Nephron (organoid): ENCODE measurements at regions not wholly inside any gene's neighbourhood (a gene's known extent, or its start where the extent isn't known, plus 50 kb on each side); places are given as distances from the start of the nearest gene placed in this dataset.
"Not testable (repeated sequence)": the region's sequence is repeated elsewhere in the genome, so short reads cannot be mapped to it uniquely, and the experiment has no call there.

Experiments
- H3K27ac Mint-ChIP-seq, 3 experiments: 2 replicates each; pipeline ENCODE4 v1.8.0; 2020; ENCODE audit warnings: mixed read lengths in 3 of 3, mild to moderate bottlenecking in 2 of 3, moderate library complexity in 1 of 3
- H3K27me3 Mint-ChIP-seq: 2 replicates; pipeline ENCODE4 v1.8.0; 2021; ENCODE audit warnings: low read depth, mild to moderate bottlenecking, moderate library complexity, mixed read lengths
- H3K36me3 Mint-ChIP-seq: 2 replicates; pipeline ENCODE4 v1.8.0; 2020; ENCODE audit warnings: low read depth, mixed read lengths
- H3K4me1 Mint-ChIP-seq: 2 replicates; pipeline ENCODE4 v1.8.0; 2020; ENCODE audit warnings: mixed read lengths
- H3K4me3 Mint-ChIP-seq, 3 experiments: 2 replicates each; pipeline ENCODE4 v1.8.0; 2020; ENCODE audit warnings: mild to moderate bottlenecking in 3 of 3, mixed read lengths in 3 of 3, moderate library complexity in 2 of 3
- H3K9me3 Mint-ChIP-seq: 2 replicates; pipeline ENCODE4 v1.8.0; 2020; ENCODE audit warnings: mixed read lengths
- CTCF ChIP-seq, 3 experiments: fragments of 200-600 bp; sonication (generic); IDR thresholded peaks; one replicate each; pipeline ENCODE4 v1.5.0; 2021; ENCODE audit warnings: antibody characterized with exemption in 3 of 3; ENCODE audit not compliant: unreplicated experiment in 3 of 3

GRCh38 chr7:109616551-109617069 lies 1046.9 kb downstream of the DNAJB9 start:
- H3K27me3 Mint-ChIP-seq = no peaks in the 10 kb centered on the region
- H3K9me3 Mint-ChIP-seq = peaks cover 3% of the 10 kb centered on the region
- no peaks in the 10 kb centered on the region for H3K4me1 Mint-ChIP-seq
- no peak for TF ChIP-seq CTCF (IDR thresholded peaks at IDR 0.05; ENCODE audit: unreplicated experiment in 3 of 3)
- H3K36me3 Mint-ChIP-seq = no peaks in the 10 kb centered on the region
- H3K27ac Mint-ChIP-seq = no peak overlapping the region
- no peak overlapping the region for H3K4me3 Mint-ChIP-seq

GRCh38 chr7:109622320-109622719 lies 1052.6 kb downstream of the DNAJB9 start:
- Mint-ChIP-seq H3K27ac (no peak overlapping the region), H3K9me3 (peaks cover 14% of the 10 kb centered on the region), H3K27me3 (no peaks in the 10 kb centered on the region), H3K36me3 (peaks cover 4% of the 10 kb centered on the region), H3K4me3 (no peak overlapping the region), H3K4me1 (peaks cover 3% of the 10 kb centered on the region)
- TF ChIP-seq CTCF (IDR thresholded peaks at IDR 0.05; ENCODE audit: unreplicated experiment in 3 of 3) = no peak

DNA sequence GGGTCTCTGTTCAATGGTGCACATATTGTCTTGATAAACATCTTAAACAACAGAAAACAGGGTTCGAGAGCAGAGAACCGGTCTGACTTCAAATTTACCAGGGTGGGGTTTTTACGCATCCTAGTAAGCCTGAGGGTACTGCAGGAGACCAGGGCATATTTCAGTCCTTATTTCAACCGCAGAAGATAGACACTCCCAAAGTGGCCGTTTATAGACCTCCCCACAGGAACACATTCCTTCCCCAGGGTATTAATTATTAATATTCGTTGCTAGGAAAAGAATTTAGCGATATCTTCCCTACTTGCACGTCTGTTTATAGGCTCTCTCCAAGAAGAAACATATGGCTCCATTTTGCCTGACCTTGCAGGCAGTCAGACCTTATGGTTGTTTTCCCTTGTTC lies 1063.2 kb downstream of the DNAJB9 start:
- H3K36me3 Mint-ChIP-seq, H3K27ac Mint-ChIP-seq, H3K9me3 Mint-ChIP-seq, H3K27me3 Mint-ChIP-seq, H3K4me3 Mint-ChIP-seq, H3K4me1 Mint-ChIP-seq: not testable (repeated sequence)

DNA sequence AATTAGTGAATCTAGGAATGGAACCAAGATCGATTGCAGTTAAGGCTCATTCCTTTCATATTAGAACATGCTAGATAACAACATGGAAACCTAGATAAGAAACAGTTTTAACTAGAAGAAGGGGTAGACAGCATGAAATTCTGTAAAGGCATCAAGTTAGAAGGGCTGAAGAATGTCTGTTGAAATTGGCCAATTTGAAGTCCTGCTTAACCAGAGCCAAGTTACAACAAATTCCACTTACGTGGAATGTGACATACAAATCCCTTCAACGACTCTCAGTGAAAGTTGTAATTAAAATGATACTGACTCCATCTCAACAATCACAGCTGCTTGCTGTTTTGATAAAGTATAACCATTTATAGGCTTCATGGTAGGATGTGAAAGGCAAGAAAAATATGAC lies 1065.7 kb downstream of the DNAJB9 start:
- Mint-ChIP-seq H3K36me3 (no peaks in the 10 kb centered on the region), H3K4me1 (no peaks in the 10 kb centered on the region), H3K27me3 (no peaks in the 10 kb centered on the region), H3K27ac (no peak overlapping the region), H3K4me3 (no peak overlapping the region), H3K9me3 (peaks cover 10% of the 10 kb centered on the region)
- no peak for TF ChIP-seq CTCF (IDR thresholded peaks at IDR 0.05; ENCODE audit: unreplicated experiment in 3 of 3)

GRCh38 chr7:109637428-109637990 lies 1067.8 kb downstream of the DNAJB9 start:
- no peaks in the 10 kb centered on the region for H3K4me1 Mint-ChIP-seq
- no peak overlapping the region for H3K27ac Mint-ChIP-seq
- no peak overlapping the region for H3K4me3 Mint-ChIP-seq
- no peak for TF ChIP-seq CTCF (IDR thresholded peaks at IDR 0.05; ENCODE audit: unreplicated experiment in 3 of 3)
- H3K27me3 Mint-ChIP-seq = no peaks in the 10 kb centered on the region
- peaks cover 4% of the 10 kb centered on the region for H3K9me3 Mint-ChIP-seq
- no peaks in the 10 kb centered on the region for H3K36me3 Mint-ChIP-seq

GRCh38 chr7:109638321-109638720 lies 1068.6 kb downstream of the DNAJB9 start:
- Mint-ChIP-seq H3K4me3 (no peak overlapping the region), H3K9me3 (no peaks in the 10 kb centered on the region), H3K27ac (no peak overlapping the region), H3K4me1 (no peaks in the 10 kb centered on the region), H3K27me3 (no peaks in the 10 kb centered on the region), H3K36me3 (no peaks in the 10 kb centered on the region)
- no peak for TF ChIP-seq CTCF (IDR thresholded peaks at IDR 0.05; ENCODE audit: unreplicated experiment in 3 of 3)
